ENCODE measurements at regions not wholly inside any gene's neighbourhood (a gene's known extent, or its start where the extent isn't known, plus 50 kb on each side); places are given as distances from the start of the nearest gene placed in this dataset.

DNA sequence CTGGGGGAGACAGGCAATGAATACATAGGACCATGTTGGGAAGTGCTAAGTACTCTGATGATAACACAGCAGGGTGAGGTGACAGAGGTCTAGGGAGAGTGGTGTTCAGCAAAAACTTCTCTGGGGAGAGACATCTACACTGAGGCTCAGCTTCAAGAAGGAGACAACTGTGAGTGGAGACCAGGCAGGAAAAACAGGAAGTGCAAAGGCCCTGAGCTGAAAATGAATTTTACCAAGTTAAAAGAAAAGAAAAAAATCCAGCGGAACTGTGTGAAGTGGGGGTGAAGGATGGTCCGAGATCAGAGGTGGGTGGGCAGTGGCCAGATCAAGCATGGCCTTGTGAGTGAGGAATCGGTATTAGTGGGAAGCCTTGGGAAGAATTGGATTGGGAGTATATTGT lies 110.1 kb upstream of the CLSTN2 start:
- Histone ChIP-seq H3K27ac (no peak overlapping the region), H3K4me1 (no peaks in the 10 kb centered on the region), H3K4me3 (no peak overlapping the region), H3K9me3 (no peaks in the 10 kb centered on the region), H3K36me3 (no peaks in the 10 kb centered on the region), H3K27me3 (no peaks in the 10 kb centered on the region)
- 80 to 97% (median 88%) methylated on average over 3 of the region's 3 CpGs for WGBS, 5 donors
- DNase-seq: no peak
- TF ChIP-seq EP300 (IDR thresholded peaks at IDR 0.05): no peak
- TF ChIP-seq POLR2A (IDR thresholded peaks at IDR 0.05): no peak
- no peak for TF ChIP-seq POLR2AphosphoS5 (IDR thresholded peaks at IDR 0.05)
- TF ChIP-seq, protein P1, sequence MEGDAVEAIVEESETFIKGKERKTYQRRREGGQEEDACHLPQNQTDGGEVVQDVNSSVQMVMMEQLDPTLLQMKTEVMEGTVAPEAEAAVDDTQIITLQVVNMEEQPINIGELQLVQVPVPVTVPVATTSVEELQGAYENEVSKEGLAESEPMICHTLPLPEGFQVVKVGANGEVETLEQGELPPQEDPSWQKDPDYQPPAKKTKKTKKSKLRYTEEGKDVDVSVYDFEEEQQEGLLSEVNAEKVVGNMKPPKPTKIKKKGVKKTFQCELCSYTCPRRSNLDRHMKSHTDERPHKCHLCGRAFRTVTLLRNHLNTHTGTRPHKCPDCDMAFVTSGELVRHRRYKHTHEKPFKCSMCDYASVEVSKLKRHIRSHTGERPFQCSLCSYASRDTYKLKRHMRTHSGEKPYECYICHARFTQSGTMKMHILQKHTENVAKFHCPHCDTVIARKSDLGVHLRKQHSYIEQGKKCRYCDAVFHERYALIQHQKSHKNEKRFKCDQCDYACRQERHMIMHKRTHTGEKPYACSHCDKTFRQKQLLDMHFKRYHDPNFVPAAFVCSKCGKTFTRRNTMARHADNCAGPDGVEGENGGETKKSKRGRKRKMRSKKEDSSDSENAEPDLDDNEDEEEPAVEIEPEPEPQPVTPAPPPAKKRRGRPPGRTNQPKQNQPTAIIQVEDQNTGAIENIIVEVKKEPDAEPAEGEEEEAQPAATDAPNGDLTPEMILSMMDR (IDR thresholded peaks at IDR 0.05): no peak
- intact Hi-C loops (cut with DNase I; ENCODE audit: low total_unique reads): no loop called here

DNA sequence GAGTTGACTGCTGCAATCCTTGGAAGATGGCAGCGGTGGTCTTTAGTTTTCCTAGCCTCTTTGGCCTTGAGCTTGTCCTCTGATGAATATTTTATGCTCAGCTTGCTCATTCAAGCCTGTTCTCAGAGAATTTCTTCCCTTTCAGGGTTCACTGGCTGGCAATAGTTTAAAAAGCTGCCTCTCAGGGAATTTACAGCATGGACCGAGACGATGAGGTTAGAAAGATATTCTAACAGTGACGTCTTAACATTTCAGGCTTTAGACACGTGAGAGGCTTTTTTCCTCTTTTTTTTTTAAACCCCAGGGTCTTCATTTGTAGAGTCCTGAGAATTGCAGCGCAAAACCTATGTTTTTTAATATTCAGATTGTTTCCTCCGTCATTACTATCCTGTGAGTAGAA lies 120.3 kb upstream of the CLSTN2 start:
- Histone ChIP-seq H3K4me1 (no peaks in the 10 kb centered on the region), H3K9me3 (peaks cover 0 to 14% (median 4%) of the 10 kb centered on the region in 4 donors), H3K27ac (no peak overlapping the region), H3K4me3 (no peak overlapping the region), H3K27me3 (no peaks in the 10 kb centered on the region), H3K36me3 (no peaks in the 10 kb centered on the region)
- DNase-seq: no peak
- intact Hi-C loops (cut with DNase I; ENCODE audit: low total_unique reads): no loop called here
- TF ChIP-seq, protein P1 (IDR thresholded peaks at IDR 0.05): no peak
- TF ChIP-seq EP300 (IDR thresholded peaks at IDR 0.05) (no peak), POLR2AphosphoS5 (IDR thresholded peaks at IDR 0.05) (no peak), POLR2A (IDR thresholded peaks at IDR 0.05) (no peak)
- WGBS, 5 donors: 83 to 89% (median 84%) methylated on average over 7 of the region's 7 CpGs

DNA sequence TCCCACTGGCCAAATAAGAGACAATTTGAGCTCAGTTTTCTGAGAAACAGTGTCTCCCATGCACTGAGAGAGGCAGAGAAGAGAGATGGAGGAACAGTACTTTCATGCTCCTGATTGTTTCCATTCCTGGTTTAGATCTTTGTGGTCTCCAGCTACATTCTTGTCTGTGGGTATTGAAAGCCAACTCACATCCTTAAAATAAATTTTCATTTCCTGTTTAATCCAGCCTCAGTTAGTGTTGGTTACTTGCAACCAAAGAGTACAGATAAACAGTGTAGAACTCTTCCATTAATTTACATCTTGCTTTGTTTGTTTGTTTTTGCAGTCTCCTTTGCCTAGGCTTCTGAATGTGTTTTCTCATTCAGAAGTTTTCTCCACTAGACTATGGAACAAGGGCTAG lies 123.7 kb upstream of the CLSTN2 start:
- Histone ChIP-seq H3K4me1 (no peaks in the 10 kb centered on the region), H3K27me3 (no peaks in the 10 kb centered on the region), H3K9me3 (no peaks in the 10 kb centered on the region), H3K4me3 (no peak overlapping the region), H3K27ac (no peak overlapping the region), H3K36me3 (no peaks in the 10 kb centered on the region)
- TF ChIP-seq, protein P1 (IDR thresholded peaks at IDR 0.05): no peak
- TF ChIP-seq EP300 (IDR thresholded peaks at IDR 0.05) (no peak), POLR2A (IDR thresholded peaks at IDR 0.05) (no peak), POLR2AphosphoS5 (IDR thresholded peaks at IDR 0.05) (no peak)
- no peak for DNase-seq
- intact Hi-C loops (cut with DNase I; ENCODE audit: low total_unique reads): no loop called here

DNA sequence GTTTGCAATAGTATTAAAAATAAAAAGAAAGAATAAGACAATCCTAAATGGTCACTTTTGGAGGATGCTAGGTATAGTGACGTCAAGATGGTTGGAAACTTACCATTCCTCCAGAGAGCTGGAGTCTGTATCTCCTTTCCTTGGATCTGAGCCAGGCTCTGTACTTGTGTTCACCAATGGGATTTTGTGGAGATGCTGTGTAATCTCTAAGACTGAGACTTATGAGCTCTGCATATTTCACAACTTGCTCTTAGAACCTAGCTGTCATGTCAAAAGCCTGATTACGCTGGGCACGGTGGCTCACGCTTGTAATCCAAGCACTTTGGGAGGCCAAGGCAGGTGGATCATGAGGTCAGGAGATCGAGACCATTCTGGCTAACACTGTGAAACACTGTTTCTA lies 126.8 kb upstream of the CLSTN2 start:
- WGBS, 5 donors: 68 to 90% (median 84%) methylated on average over 5 of the region's 5 CpGs
- Histone ChIP-seq H3K9me3 (no peaks in the 10 kb centered on the region), H3K4me1 (no peaks in the 10 kb centered on the region), H3K27ac (no peak overlapping the region), H3K4me3 (no peak overlapping the region), H3K27me3 (no peaks in the 10 kb centered on the region), H3K36me3 (no peaks in the 10 kb centered on the region)
- TF ChIP-seq POLR2AphosphoS5 (IDR thresholded peaks at IDR 0.05) (no peak), EP300 (IDR thresholded peaks at IDR 0.05) (no peak), POLR2A (IDR thresholded peaks at IDR 0.05) (no peak)
- TF ChIP-seq, protein P1 (IDR thresholded peaks at IDR 0.05): no peak
- intact Hi-C loops (cut with DNase I; ENCODE audit: low total_unique reads): no loop called here
- no peak for DNase-seq
